GM18519 (cell line): ENCODE measurements at regions not wholly inside any gene's neighbourhood (a gene's known extent, or its start where the extent isn't known, plus 50 kb on each side); places are given as distances from the start of the nearest gene placed in this dataset.

Experiments used
- ATAC-seq: cut with Tn5 transposase; IDR thresholded peaks from one replicate; pipeline ENCODE4 v1.9.1; 2021; ENCODE audit warnings: mild to moderate bottlenecking, moderate library complexity; ENCODE audit not compliant: unreplicated experiment, low FRiP score

DNA sequence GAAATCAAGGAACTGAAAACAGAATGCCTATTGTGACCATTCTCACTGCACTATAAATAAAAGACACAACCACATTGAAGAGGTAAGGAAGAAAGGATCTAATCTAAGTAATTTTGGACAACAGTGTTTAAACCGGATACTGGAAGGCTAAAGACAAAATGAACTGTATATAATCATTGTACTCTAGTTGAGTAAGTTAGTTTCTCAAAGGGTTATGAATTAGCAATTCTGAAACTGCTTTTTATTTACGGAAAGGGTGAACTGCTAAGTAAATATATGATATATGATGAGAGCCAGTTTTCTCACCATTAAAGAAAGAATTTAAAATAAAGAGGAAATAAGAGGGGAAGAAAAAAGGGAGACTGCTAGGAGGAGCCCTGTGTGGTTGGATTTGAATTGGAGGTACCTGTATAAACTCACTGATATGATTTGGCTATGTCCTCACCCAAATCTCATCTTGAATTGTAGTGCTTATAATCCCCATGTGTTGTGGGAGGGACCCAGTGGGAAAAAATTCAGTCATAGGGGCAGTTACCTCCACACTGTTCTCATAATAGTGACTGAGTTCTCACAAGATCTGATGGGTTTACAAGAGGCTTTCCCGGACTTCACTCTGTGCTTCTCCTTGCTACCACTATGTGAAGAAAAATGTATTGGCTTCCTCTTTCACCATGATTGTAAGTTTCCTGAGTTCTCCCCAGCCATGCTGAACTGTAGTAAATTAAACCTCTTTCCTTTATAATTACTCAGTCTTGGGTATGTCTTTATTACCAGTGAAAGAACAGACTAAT, 607.7 kb downstream of the PYDC2 start:
- peak; percentile 58 for ATAC-seq

DNA sequence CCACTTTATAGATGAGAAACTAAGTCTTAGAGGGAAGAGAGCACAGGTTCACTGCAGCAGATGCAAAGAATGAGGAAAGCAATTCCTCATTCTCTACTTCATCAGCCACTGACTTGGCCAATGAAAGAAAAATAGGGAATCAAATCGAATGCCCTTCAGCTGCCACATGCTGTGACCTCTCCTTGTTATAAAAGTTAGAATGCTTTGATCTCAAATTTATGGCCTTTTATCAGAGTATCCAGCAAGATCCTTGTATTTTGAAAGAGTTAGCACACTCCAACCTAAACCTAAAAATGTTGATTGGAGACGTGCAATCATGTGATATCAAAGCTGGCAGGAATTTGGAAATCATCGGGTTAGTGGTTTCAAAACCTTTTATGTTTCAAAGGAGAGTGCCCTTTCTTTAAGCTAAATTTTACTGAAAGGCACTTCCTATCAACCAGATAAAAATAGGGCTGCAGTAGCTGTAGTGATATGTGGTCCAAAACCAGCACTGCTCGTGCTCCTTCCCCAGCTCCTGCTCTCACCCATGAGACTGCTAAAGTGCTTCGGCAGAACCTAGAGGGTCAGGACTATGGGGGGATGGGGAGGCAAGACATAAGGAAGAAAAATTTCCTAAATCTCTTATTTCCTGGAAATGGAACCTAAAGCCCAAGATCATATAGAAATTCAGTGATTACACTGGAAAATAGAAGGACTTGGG, 617.0 kb downstream of the PYDC2 start:
- ATAC-seq, result no peak

DNA sequence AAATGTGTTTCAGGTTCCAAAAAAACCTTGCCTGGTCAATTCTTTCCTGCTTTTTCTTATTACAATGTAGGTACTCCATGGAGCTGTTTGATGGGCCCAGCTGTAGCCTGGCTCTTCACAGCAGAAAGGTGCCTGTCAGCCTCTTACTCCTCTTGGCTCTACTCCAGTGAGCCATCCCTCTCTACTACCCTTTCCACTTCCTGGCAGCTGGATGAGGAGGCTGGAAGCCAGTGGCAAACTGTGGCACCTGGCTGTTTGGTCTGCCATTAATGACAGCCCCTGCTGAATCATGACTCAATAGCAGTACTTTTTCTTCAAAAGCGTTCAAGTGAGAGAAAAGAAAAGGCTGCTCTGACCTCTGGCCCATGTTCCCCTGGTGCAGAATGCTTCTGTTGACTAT, 618.1 kb downstream of the PYDC2 start:
- no peak for ATAC-seq

DNA sequence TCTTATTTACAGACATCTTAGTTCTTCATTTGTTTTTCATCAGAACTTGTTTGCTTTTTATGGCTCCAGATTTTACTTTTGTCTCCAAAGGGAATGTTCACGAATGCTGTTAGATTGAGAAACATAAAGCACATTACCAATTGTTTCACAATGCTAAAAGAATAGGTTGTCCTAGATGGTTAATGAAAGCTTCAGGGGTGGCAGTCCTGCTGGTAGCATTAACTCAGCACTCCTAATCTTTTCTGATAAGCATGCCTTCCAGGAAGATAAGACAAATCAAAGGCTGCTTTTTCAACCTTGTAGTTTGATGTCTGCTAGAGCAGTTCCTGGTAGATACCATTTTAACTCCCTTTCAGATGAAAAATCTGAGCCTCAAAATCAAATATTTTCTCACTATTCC, 619.4 kb downstream of the PYDC2 start:
- ATAC-seq, result no peak

DNA sequence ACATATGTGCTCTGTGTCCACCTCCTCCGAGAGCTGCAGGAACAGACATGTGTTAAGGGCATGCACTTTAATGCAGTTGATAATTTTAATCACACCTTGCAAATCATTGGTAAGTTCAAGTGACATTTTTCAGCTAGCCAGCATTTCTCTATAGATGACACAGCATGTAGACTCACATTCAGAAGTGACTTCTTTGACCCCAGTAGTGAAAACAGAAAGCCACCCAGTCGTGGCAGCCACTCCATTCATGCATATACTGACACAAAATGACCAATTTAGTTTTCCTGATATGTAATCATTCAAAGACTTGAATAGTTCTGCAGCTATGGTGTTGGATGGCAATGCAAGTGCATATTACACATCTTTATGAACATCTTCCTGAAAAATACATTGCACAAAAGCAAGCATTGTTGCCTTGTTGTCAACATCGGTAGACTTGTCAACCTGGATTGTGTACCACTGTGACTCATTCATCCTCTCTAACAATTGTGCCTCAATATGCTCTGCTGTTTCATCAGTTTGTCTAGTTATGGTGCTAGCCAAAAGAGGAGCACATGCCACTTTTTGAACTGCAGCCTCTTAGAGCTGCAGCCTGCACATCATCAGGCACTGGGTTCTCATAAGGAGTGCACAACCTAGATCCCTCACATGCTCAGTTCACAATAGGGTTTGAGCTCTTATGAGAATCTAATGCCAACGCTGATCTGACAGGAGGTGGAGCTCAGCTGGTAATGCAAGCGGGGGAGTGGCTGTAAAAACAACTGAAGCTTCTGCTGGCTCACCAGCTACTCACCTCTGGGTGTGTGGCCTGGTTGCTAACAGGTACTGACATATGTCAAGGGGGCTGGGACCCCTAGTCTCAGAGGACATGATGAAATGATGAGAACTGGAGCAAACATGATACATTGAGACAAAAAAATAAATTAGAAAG, 622.0 kb downstream of the PYDC2 start:
- ATAC-seq, result peak; percentile 88
